ENCODE measurements at regions not wholly inside any gene's neighbourhood (a gene's known extent, or its start where the extent isn't known, plus 50 kb on each side); places are given as distances from the start of the nearest gene placed in this dataset.

GRCh38 chr13:39274739-39275325 lies 236.6 kb downstream of the NHLRC3 start:
- no peak overlapping the region for H4K91ac ChIP-seq (ENCODE audit: low read length)
- H3K9me3 ChIP-seq (ENCODE audit: control insufficient read depth, low read length), result no peaks in the 10 kb centered on the region
- no peaks in the 10 kb centered on the region for H3K79me1 ChIP-seq (replicated peaks; ENCODE audit: low read length, poor library complexity, severe bottlenecking)
- peak overlapping the region in 1 of 2 experiments; percentile 47 for H2BK12ac ChIP-seq (ENCODE audit: low read length in 2 of 2)
- 81% methylated on average over 3 of the region's 3 CpGs for WGBS
- no peak overlapping the region for H3K14ac ChIP-seq (ENCODE audit: low read length in 2 of 2)
- no peaks in the 10 kb centered on the region for H3K4me1 ChIP-seq (ENCODE audit: control insufficient read depth, insufficient read depth, low read depth, low read length)
- no peak overlapping the region for H3K23ac ChIP-seq (ENCODE audit: low read length in 2 of 2)
- no peaks in the 10 kb centered on the region for H3K36me3 ChIP-seq (ENCODE audit: control insufficient read depth in 1 of 2, insufficient read depth in 2 of 2, low read depth in 1 of 2, low read length in 2 of 2)
- no peak overlapping the region for H2AFZ ChIP-seq (ENCODE audit: low read depth, low read length)
- no peak overlapping the region for H3K4me2 ChIP-seq (ENCODE audit: low read length, poor library complexity, severe bottlenecking)
- H3K27ac ChIP-seq (ENCODE audit: low read length, poor library complexity, severe bottlenecking), result no peak overlapping the region
- H4K8ac ChIP-seq (ENCODE audit: low read length), result no peak overlapping the region
- no peak overlapping the region for H3K4me3 ChIP-seq (ENCODE audit: insufficient read depth in 1 of 2, low read depth in 1 of 2, low read length in 2 of 2)
- H2AK5ac ChIP-seq (ENCODE audit: low read length, severe bottlenecking), result no peak overlapping the region
- no peak overlapping the region for H2BK15ac ChIP-seq (ENCODE audit: low read depth, poor library complexity, severe bottlenecking)
- H3K18ac ChIP-seq (ENCODE audit: low read depth in 1 of 2, low read length in 2 of 2), result no peak overlapping the region
- H3K4ac ChIP-seq (ENCODE audit: low read depth in 1 of 2, low read length in 2 of 2), result no peak overlapping the region
- H2BK120ac ChIP-seq (ENCODE audit: low read depth, low read length), result no peak overlapping the region
- H3K9ac ChIP-seq (ENCODE audit: low read length), result no peak overlapping the region
- H3K27me3 ChIP-seq (ENCODE audit: control insufficient read depth in 1 of 2, insufficient read depth in 1 of 2, low read length in 2 of 2), result no peaks in the 10 kb centered on the region
- no peak overlapping the region for H2BK5ac ChIP-seq (ENCODE audit: low read depth, low read length, poor library complexity, severe bottlenecking)
- DNase-seq, result no peak

GRCh38 chr13:39279077-39279476 lies 240.8 kb downstream of the NHLRC3 start:
- no peaks in the 10 kb centered on the region for H3K27me3 ChIP-seq (ENCODE audit: control insufficient read depth in 1 of 2, insufficient read depth in 1 of 2, low read length in 2 of 2)
- H3K36me3 ChIP-seq (ENCODE audit: control insufficient read depth in 1 of 2, insufficient read depth in 2 of 2, low read depth in 1 of 2, low read length in 2 of 2), result no peaks in the 10 kb centered on the region
- no peak overlapping the region for H3K9ac ChIP-seq (ENCODE audit: low read length)
- H2BK120ac ChIP-seq (ENCODE audit: low read depth, low read length), result no peak overlapping the region
- no peaks in the 10 kb centered on the region for H3K9me3 ChIP-seq (ENCODE audit: control insufficient read depth, low read length)
- H2AFZ ChIP-seq (ENCODE audit: low read depth, low read length), result no peak overlapping the region
- no peak for DNase-seq
- no peak overlapping the region for H3K23ac ChIP-seq (ENCODE audit: low read length in 2 of 2)
- no peak overlapping the region for H2BK15ac ChIP-seq (ENCODE audit: low read depth, poor library complexity, severe bottlenecking)
- no peak overlapping the region for H3K4me2 ChIP-seq (ENCODE audit: low read length, poor library complexity, severe bottlenecking)
- H3K18ac ChIP-seq (ENCODE audit: low read depth in 1 of 2, low read length in 2 of 2), result no peak overlapping the region
- no peak overlapping the region for H3K27ac ChIP-seq (ENCODE audit: low read length, poor library complexity, severe bottlenecking)
- H3K4me1 ChIP-seq (ENCODE audit: control insufficient read depth, insufficient read depth, low read depth, low read length), result no peaks in the 10 kb centered on the region
- H3K79me1 ChIP-seq (replicated peaks; ENCODE audit: low read length, poor library complexity, severe bottlenecking), result no peaks in the 10 kb centered on the region
- no peak overlapping the region for H2BK5ac ChIP-seq (ENCODE audit: low read depth, low read length, poor library complexity, severe bottlenecking)
- H4K91ac ChIP-seq (ENCODE audit: low read length), result no peak overlapping the region
- 100% methylated on average over 1 of the region's 2 CpGs for WGBS
- H3K4ac ChIP-seq (ENCODE audit: low read depth in 1 of 2, low read length in 2 of 2), result no peak overlapping the region
- H2BK12ac ChIP-seq (ENCODE audit: low read length in 2 of 2), result no peak overlapping the region
- no peak overlapping the region for H3K4me3 ChIP-seq (ENCODE audit: insufficient read depth in 1 of 2, low read depth in 1 of 2, low read length in 2 of 2)
- no peak overlapping the region for H4K8ac ChIP-seq (ENCODE audit: low read length)
- H3K14ac ChIP-seq (ENCODE audit: low read length in 2 of 2), result no peak overlapping the region
- H2AK5ac ChIP-seq (ENCODE audit: low read length, severe bottlenecking), result no peak overlapping the region

- Histone ChIP-seq H3K4me3 (ENCODE audit: insufficient read depth in 1 of 2, low read depth in 1 of 2, low read length in 2 of 2) (no peak overlapping the region), H3K79me1 (replicated peaks; ENCODE audit: low read length, poor library complexity, severe bottlenecking) (no peaks in the 10 kb centered on the region), H2AFZ (ENCODE audit: low read depth, low read length) (no peak overlapping the region), H3K4me1 (ENCODE audit: control insufficient read depth, insufficient read depth, low read depth, low read length) (no peaks in the 10 kb centered on the region), H2BK12ac (ENCODE audit: low read length in 2 of 2) (no peak overlapping the region), H2AK5ac (ENCODE audit: low read length, severe bottlenecking) (no peak overlapping the region), H4K8ac (ENCODE audit: low read length) (no peak overlapping the region), H2BK120ac (ENCODE audit: low read depth, low read length) (no peak overlapping the region), H3K36me3 (ENCODE audit: control insufficient read depth in 1 of 2, insufficient read depth in 2 of 2, low read depth in 1 of 2, low read length in 2 of 2) (no peaks in the 10 kb centered on the region), H3K14ac (ENCODE audit: low read length in 2 of 2) (no peak overlapping the region), H3K9ac (ENCODE audit: low read length) (no peak overlapping the region), H3K4me2 (ENCODE audit: low read length, poor library complexity, severe bottlenecking) (no peak overlapping the region), H3K9me3 (ENCODE audit: control insufficient read depth, low read length) (no peaks in the 10 kb centered on the region), H3K18ac (ENCODE audit: low read depth in 1 of 2, low read length in 2 of 2) (peak overlapping the region in 1 of 2 experiments; percentile 7), H3K27me3 (ENCODE audit: control insufficient read depth in 1 of 2, insufficient read depth in 1 of 2, low read length in 2 of 2) (no peaks in the 10 kb centered on the region), H2BK5ac (ENCODE audit: low read depth, low read length, poor library complexity, severe bottlenecking) (no peak overlapping the region), H3K4ac (ENCODE audit: low read depth in 1 of 2, low read length in 2 of 2) (no peak overlapping the region), H3K27ac (ENCODE audit: low read length, poor library complexity, severe bottlenecking) (no peak overlapping the region), H2BK15ac (ENCODE audit: low read depth, poor library complexity, severe bottlenecking) (no peak overlapping the region), H3K23ac (ENCODE audit: low read length in 2 of 2) (no peak overlapping the region), H4K91ac (ENCODE audit: low read length) (no peak overlapping the region)
- no CpG with 5 or more reads among the region's 1 CpG for WGBS
- DNase-seq, result peak; percentile 38
These were observed 243.4 kb downstream of the NHLRC3 start for GRCh38 chr13:39281539-39282150.

GRCh38 chr13:39282400-39282972 lies 244.2 kb downstream of the NHLRC3 start:
- DNase-seq, result no peak
- H4K8ac ChIP-seq (ENCODE audit: low read length), result no peak overlapping the region
- no peak overlapping the region for H3K4me3 ChIP-seq (ENCODE audit: insufficient read depth in 1 of 2, low read depth in 1 of 2, low read length in 2 of 2)
- H3K18ac ChIP-seq (ENCODE audit: low read depth in 1 of 2, low read length in 2 of 2), result no peak overlapping the region
- H3K9me3 ChIP-seq (ENCODE audit: control insufficient read depth, low read length), result peaks cover 7% of the 10 kb centered on the region
- H2BK12ac ChIP-seq (ENCODE audit: low read length in 2 of 2), result no peak overlapping the region
- no peak overlapping the region for H2AFZ ChIP-seq (ENCODE audit: low read depth, low read length)
- H3K9ac ChIP-seq (ENCODE audit: low read length), result no peak overlapping the region
- no peaks in the 10 kb centered on the region for H3K4me1 ChIP-seq (ENCODE audit: control insufficient read depth, insufficient read depth, low read depth, low read length)
- H3K14ac ChIP-seq (ENCODE audit: low read length in 2 of 2), result no peak overlapping the region
- H2BK120ac ChIP-seq (ENCODE audit: low read depth, low read length), result no peak overlapping the region
- H3K36me3 ChIP-seq (ENCODE audit: control insufficient read depth in 1 of 2, insufficient read depth in 2 of 2, low read depth in 1 of 2, low read length in 2 of 2), result no peaks in the 10 kb centered on the region
- 91% methylated on average over 3 of the region's 4 CpGs for WGBS
- H2BK15ac ChIP-seq (ENCODE audit: low read depth, poor library complexity, severe bottlenecking), result no peak overlapping the region
- no peaks in the 10 kb centered on the region for H3K79me1 ChIP-seq (replicated peaks; ENCODE audit: low read length, poor library complexity, severe bottlenecking)
- H3K4ac ChIP-seq (ENCODE audit: low read depth in 1 of 2, low read length in 2 of 2), result no peak overlapping the region
- no peak overlapping the region for H4K91ac ChIP-seq (ENCODE audit: low read length)
- H2AK5ac ChIP-seq (ENCODE audit: low read length, severe bottlenecking), result no peak overlapping the region
- no peak overlapping the region for H3K27ac ChIP-seq (ENCODE audit: low read length, poor library complexity, severe bottlenecking)
- no peaks in the 10 kb centered on the region for H3K27me3 ChIP-seq (ENCODE audit: control insufficient read depth in 1 of 2, insufficient read depth in 1 of 2, low read length in 2 of 2)
- H2BK5ac ChIP-seq (ENCODE audit: low read depth, low read length, poor library complexity, severe bottlenecking), result no peak overlapping the region
- no peak overlapping the region for H3K23ac ChIP-seq (ENCODE audit: low read length in 2 of 2)
- no peak overlapping the region for H3K4me2 ChIP-seq (ENCODE audit: low read length, poor library complexity, severe bottlenecking)
